SK-N-MC (cell line): ENCODE measurements at regions not wholly inside any gene's neighbourhood (a gene's known extent, or its start where the extent isn't known, plus 50 kb on each side); places are given as distances from the start of the nearest gene placed in this dataset.

ENCODE experiments used
- EZH2 ChIP-seq: fragments of 200-600 bp; sonication (generic); IDR thresholded peaks from one replicate; pipeline ENCODE4 v1.6.1; 2017; ENCODE audit warnings: antibody characterized with exemption
- FOXP2 ChIP-seq: optimal IDR thresholded peaks from 2 replicates; pipeline ENCODE3; 2011; ENCODE audit warnings: mild to moderate bottlenecking, moderate library complexity; ENCODE audit not compliant: insufficient read depth; ENCODE audit errors: extremely low read length, control extremely low read depth
- POLR2AphosphoS5 ChIP-seq: IDR thresholded peaks from 2 replicates; pipeline ENCODE4 v1.6.1; 2012; ENCODE audit warnings: mild to moderate bottlenecking, low read depth, low read length, borderline replicate concordance

DNA sequence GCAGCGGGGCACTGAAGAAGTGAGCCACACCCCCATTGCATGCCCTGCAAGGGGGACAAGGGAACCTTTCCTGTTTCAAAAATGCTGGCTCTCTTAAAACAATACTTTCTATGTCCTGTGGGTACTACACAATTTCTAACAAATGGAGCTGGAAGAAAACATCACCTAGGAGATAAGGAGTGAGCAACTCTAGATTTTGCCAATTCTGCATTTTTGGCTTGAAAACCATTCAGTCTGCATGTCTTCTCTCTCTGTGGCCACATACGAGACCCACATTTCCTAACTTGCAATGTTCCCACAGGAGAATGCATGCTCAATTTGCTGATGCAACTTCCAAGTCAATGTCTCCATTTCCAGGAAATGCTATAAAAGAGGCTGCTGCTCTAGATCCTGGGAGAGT lies 662.0 kb downstream of the SQOR start:
- TF ChIP-seq POLR2AphosphoS5 (no peak), EZH2 (no peak), FOXP2 (no peak)
